ENCODE measurements at regions not wholly inside any gene's neighbourhood (a gene's known extent, or its start where the extent isn't known, plus 50 kb on each side); places are given as distances from the start of the nearest gene placed in this dataset.

- TF ChIP-seq CTCF (IDR thresholded peaks at IDR 0.05) (no peak), POLR2A (IDR thresholded peaks at IDR 0.05) (no peak), POLR2AphosphoS5 (IDR thresholded peaks at IDR 0.05) (no peak)
Observed at GRCh38 chr10:30215623-30216022, 133.5 kb downstream of the MTPAP start.

All from stomach (tissue), 4 donors.